SJCRH30 (cell line): ENCODE measurements at regions not wholly inside any gene's neighbourhood (a gene's known extent, or its start where the extent isn't known, plus 50 kb on each side); places are given as distances from the start of the nearest gene placed in this dataset.
"Not testable (repeated sequence)": the region's sequence is repeated elsewhere in the genome, so short reads cannot be mapped to it uniquely, and the experiment has no call there.

Experiments used
- DNase-seq, 2 experiments: peaks; one replicate each; pipeline ENCODE4 v3.0.0-alpha.2; 2015 to 2020
- H3K27ac ChIP-seq: fragments of 250-450 bp; sonication (Bioruptor Pico); 2 replicates; pipeline ENCODE4 v1.5.1; 2020; ENCODE audit warnings: mild to moderate bottlenecking, moderate library complexity
- H3K27me3 ChIP-seq: fragments of 250-450 bp; sonication (Bioruptor Pico); 2 replicates; pipeline ENCODE4 v1.5.1; 2020; ENCODE audit warnings: mild to moderate bottlenecking, moderate library complexity
- H3K36me3 ChIP-seq: fragments of 250-450 bp; sonication (Bioruptor Pico); 2 replicates; pipeline ENCODE4 v1.5.1; 2020; ENCODE audit warnings: mild to moderate bottlenecking, moderate library complexity
- H3K4me1 ChIP-seq: fragments of 250-450 bp; sonication (Bioruptor Pico); 2 replicates; pipeline ENCODE4 v1.5.1; 2020; ENCODE audit warnings: mild to moderate bottlenecking, moderate library complexity
- H3K4me3 ChIP-seq: fragments of 250-450 bp; sonication (Bioruptor Pico); 2 replicates; pipeline ENCODE4 v1.5.1; 2020; ENCODE audit warnings: mild to moderate bottlenecking, moderate library complexity
- H3K9me3 ChIP-seq: fragments of 250-450 bp; sonication (Bioruptor Pico); replicated peaks from 2 replicates; pipeline ENCODE4 v1.5.1; 2020; ENCODE audit warnings: mild to moderate bottlenecking, moderate library complexity

GRCh38 chr18:1671710-1672109, 767.0 kb downstream of the ADCYAP1 start:
- H3K4me3 ChIP-seq, H3K27ac ChIP-seq, H3K36me3 ChIP-seq, H3K27me3 ChIP-seq, H3K4me1 ChIP-seq, H3K9me3 ChIP-seq, DNase-seq: not testable (repeated sequence)

- H3K27me3 ChIP-seq, result no peaks in the 10 kb centered on the region
- no peaks in the 10 kb centered on the region for H3K4me1 ChIP-seq
These were observed 771.7 kb downstream of the ADCYAP1 start for GRCh38 chr18:1676387-1676786.

GRCh38 chr18:1680108-1680507, 775.4 kb downstream of the ADCYAP1 start:
- Histone ChIP-seq H3K27me3 (no peaks in the 10 kb centered on the region), H3K4me3 (no peak overlapping the region), H3K36me3 (no peaks in the 10 kb centered on the region), H3K4me1 (no peaks in the 10 kb centered on the region), H3K27ac (no peak overlapping the region), H3K9me3 (no peaks in the 10 kb centered on the region)
- DNase-seq, result no peak

More at GRCh38 chr18:1676387-1676786, 771.7 kb downstream of the ADCYAP1 start:
- DNase-seq, result no peak
- H3K4me3 ChIP-seq, result no peak overlapping the region
- no peak overlapping the region for H3K27ac ChIP-seq
- H3K9me3 ChIP-seq, result no peaks in the 10 kb centered on the region
- H3K36me3 ChIP-seq, result no peaks in the 10 kb centered on the region

GRCh38 chr18:1691863-1692262, 787.2 kb downstream of the ADCYAP1 start:
- no peaks in the 10 kb centered on the region for H3K27me3 ChIP-seq
- DNase-seq, result no peak
- H3K9me3 ChIP-seq, result no peaks in the 10 kb centered on the region; the same call in 1 of the 2 replicates
- H3K4me1 ChIP-seq, result no peaks in the 10 kb centered on the region
- no peaks in the 10 kb centered on the region for H3K36me3 ChIP-seq
- no peak overlapping the region for H3K4me3 ChIP-seq
- no peak overlapping the region for H3K27ac ChIP-seq

- no peak for DNase-seq
- Histone ChIP-seq H3K36me3 (no peaks in the 10 kb centered on the region), H3K27ac (no peak overlapping the region), H3K9me3 (no peaks in the 10 kb centered on the region), H3K4me3 (no peak overlapping the region), H3K4me1 (no peaks in the 10 kb centered on the region), H3K27me3 (no peaks in the 10 kb centered on the region)
These were observed 803.3 kb downstream of the ADCYAP1 start for GRCh38 chr18:1708006-1708405.

GRCh38 chr18:1710114-1710513, 805.4 kb downstream of the ADCYAP1 start:
- Histone ChIP-seq H3K4me3 (no peak overlapping the region), H3K9me3 (no peaks in the 10 kb centered on the region), H3K27me3 (no peaks in the 10 kb centered on the region), H3K36me3 (no peaks in the 10 kb centered on the region), H3K4me1 (no peaks in the 10 kb centered on the region), H3K27ac (no peak overlapping the region)
- DNase-seq, result no peak

GRCh38 chr18:1732143-1732542, 827.5 kb downstream of the ADCYAP1 start:
- H3K4me1 ChIP-seq, result no peaks in the 10 kb centered on the region
- H3K4me3 ChIP-seq, result no peak overlapping the region
- H3K36me3 ChIP-seq, result no peaks in the 10 kb centered on the region
- no peak for DNase-seq
- H3K9me3 ChIP-seq, result no peaks in the 10 kb centered on the region
- no peak overlapping the region for H3K27ac ChIP-seq
- H3K27me3 ChIP-seq, result no peaks in the 10 kb centered on the region

- H3K9me3 ChIP-seq, result no peaks in the 10 kb centered on the region
- no peak overlapping the region for H3K27ac ChIP-seq
- H3K36me3 ChIP-seq, result no peaks in the 10 kb centered on the region
- no peaks in the 10 kb centered on the region for H3K27me3 ChIP-seq
- H3K4me3 ChIP-seq, result no peak overlapping the region
- H3K4me1 ChIP-seq, result no peaks in the 10 kb centered on the region
- DNase-seq, result no peak
These were observed 825.2 kb downstream of the METTL4 start for GRCh38 chr18:1746131-1746530.

GRCh38 chr18:1751249-1751648, 820.1 kb downstream of the METTL4 start:
- Histone ChIP-seq H3K4me1 (no peaks in the 10 kb centered on the region), H3K9me3 (no peaks in the 10 kb centered on the region), H3K4me3 (no peak overlapping the region), H3K27ac (no peak overlapping the region), H3K36me3 (no peaks in the 10 kb centered on the region), H3K27me3 (no peaks in the 10 kb centered on the region)
- DNase-seq, result no peak

GRCh38 chr18:1760901-1761300, 810.4 kb downstream of the METTL4 start:
- Histone ChIP-seq H3K9me3 (no peaks in the 10 kb centered on the region), H3K4me3 (no peak overlapping the region), H3K27me3 (no peaks in the 10 kb centered on the region), H3K4me1 (no peaks in the 10 kb centered on the region), H3K36me3 (no peaks in the 10 kb centered on the region), H3K27ac (no peak overlapping the region)
- no peak for DNase-seq

- H3K4me3 ChIP-seq, result no peak overlapping the region
- no peak overlapping the region for H3K27ac ChIP-seq
- no peak for DNase-seq
- no peaks in the 10 kb centered on the region for H3K36me3 ChIP-seq
- H3K27me3 ChIP-seq, result no peaks in the 10 kb centered on the region
- no peaks in the 10 kb centered on the region for H3K9me3 ChIP-seq
- H3K4me1 ChIP-seq, result no peaks in the 10 kb centered on the region
These were observed 797.0 kb downstream of the METTL4 start for GRCh38 chr18:1774261-1774660.

GRCh38 chr18:1777843-1778242, 793.5 kb downstream of the METTL4 start:
- Histone ChIP-seq H3K36me3 (no peaks in the 10 kb centered on the region), H3K9me3 (no peaks in the 10 kb centered on the region), H3K4me1 (no peaks in the 10 kb centered on the region), H3K4me3 (no peak overlapping the region), H3K27ac (no peak overlapping the region), H3K27me3 (no peaks in the 10 kb centered on the region)
- no peak for DNase-seq

GRCh38 chr18:1778496-1779178, 792.7 kb downstream of the METTL4 start:
- no peaks in the 10 kb centered on the region for H3K27me3 ChIP-seq
- H3K27ac ChIP-seq, result no peak overlapping the region
- DNase-seq, result no peak
- H3K4me3 ChIP-seq, result no peak overlapping the region
- no peaks in the 10 kb centered on the region for H3K36me3 ChIP-seq
- no peaks in the 10 kb centered on the region for H3K4me1 ChIP-seq
- no peaks in the 10 kb centered on the region for H3K9me3 ChIP-seq

GRCh38 chr18:1779587-1779986, 791.7 kb downstream of the METTL4 start:
- Histone ChIP-seq H3K4me3 (no peak overlapping the region), H3K4me1 (no peaks in the 10 kb centered on the region), H3K27me3 (no peaks in the 10 kb centered on the region), H3K9me3 (no peaks in the 10 kb centered on the region), H3K36me3 (no peaks in the 10 kb centered on the region), H3K27ac (no peak overlapping the region)
- no peak for DNase-seq

- H3K4me1 ChIP-seq, result no peaks in the 10 kb centered on the region
- H3K9me3 ChIP-seq, result no peaks in the 10 kb centered on the region
- H3K36me3 ChIP-seq, result no peaks in the 10 kb centered on the region
- no peak overlapping the region for H3K4me3 ChIP-seq
- DNase-seq, result peak in 1 of 2 experiments; percentile 3
- no peak overlapping the region for H3K27ac ChIP-seq
- H3K27me3 ChIP-seq, result no peaks in the 10 kb centered on the region
These were observed 787.2 kb downstream of the METTL4 start for GRCh38 chr18:1784113-1784512.

GRCh38 chr18:1785980-1786379, 785.3 kb downstream of the METTL4 start:
- H3K4me1 ChIP-seq, H3K36me3 ChIP-seq, H3K27ac ChIP-seq, H3K27me3 ChIP-seq, DNase-seq, H3K4me3 ChIP-seq, H3K9me3 ChIP-seq: not testable (repeated sequence)
